ENCODE measurements at regions not wholly inside any gene's neighbourhood (a gene's known extent, or its start where the extent isn't known, plus 50 kb on each side); places are given as distances from the start of the nearest gene placed in this dataset.

DNA sequence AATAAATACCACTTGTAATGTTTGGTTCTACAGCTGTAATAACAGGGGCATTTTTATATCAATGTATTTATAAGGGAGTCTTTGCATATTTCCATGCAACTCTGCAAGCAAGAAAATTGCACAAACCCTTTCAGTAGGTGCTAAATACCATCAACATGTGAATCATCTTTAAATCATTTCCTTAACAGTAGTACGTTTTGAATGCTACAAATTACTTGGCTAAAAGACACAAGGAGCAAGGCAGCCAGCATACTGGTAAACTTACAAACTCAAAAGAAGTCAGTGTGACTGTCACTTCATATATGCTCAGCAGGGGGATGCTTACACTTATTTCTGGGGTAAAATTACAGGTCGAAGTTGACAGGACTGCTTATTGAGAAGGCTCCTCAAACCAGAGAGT is 402.4 kb downstream of the EFNB2 start:
- TF ChIP-seq TCF12 (IDR thresholded peaks at IDR 0.05; ENCODE audit: low read depth), result no peak
- TF ChIP-seq RAD21 (IDR thresholded peaks at IDR 0.05; ENCODE audit: low read depth), result no peak
- no peak for TF ChIP-seq NFIC (IDR thresholded peaks at IDR 0.05)
- TF ChIP-seq FOXM1 (IDR thresholded peaks at IDR 0.05; ENCODE audit: borderline replicate concordance, low read depth), result no peak
- TF ChIP-seq ZBTB7A (IDR thresholded peaks at IDR 0.05; ENCODE audit: low read depth), result no peak
- TF ChIP-seq EGR1 (IDR thresholded peaks at IDR 0.05), result no peak
- TF ChIP-seq, protein P1, sequence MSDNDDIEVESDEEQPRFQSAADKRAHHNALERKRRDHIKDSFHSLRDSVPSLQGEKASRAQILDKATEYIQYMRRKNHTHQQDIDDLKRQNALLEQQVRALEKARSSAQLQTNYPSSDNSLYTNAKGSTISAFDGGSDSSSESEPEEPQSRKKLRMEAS (IDR thresholded peaks at IDR 0.05), result no peak
- TF ChIP-seq TEAD4 (IDR thresholded peaks at IDR 0.05), result no peak
- TF ChIP-seq, protein P2, sequence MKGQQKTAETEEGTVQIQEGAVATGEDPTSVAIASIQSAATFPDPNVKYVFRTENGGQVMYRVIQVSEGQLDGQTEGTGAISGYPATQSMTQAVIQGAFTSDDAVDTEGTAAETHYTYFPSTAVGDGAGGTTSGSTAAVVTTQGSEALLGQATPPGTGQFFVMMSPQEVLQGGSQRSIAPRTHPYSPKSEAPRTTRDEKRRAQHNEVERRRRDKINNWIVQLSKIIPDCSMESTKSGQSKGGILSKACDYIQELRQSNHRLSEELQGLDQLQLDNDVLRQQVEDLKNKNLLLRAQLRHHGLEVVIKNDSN (IDR thresholded peaks at IDR 0.05), result no peak

DNA sequence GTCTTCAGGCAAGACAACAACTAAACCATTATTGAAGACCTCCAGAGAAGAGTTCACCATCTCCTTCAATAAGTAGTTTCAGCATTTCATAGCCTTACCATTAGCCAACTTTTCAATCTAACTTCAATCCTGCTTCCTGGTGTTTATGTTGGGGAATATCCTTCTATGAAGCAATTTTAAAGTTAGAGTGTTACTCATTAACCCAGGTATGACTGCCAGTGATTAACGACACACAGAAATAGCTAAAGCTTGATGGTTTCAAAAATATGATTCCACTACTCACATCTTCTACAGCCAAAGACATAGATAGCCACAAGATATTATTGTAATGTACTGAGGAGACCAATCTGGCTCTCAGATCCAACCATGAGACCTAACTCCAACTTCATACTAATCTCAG is 403.2 kb downstream of the EFNB2 start:
- TF ChIP-seq, protein P1 (IDR thresholded peaks at IDR 0.05), result no peak
- TF ChIP-seq NFIC (IDR thresholded peaks at IDR 0.05), result no peak
- TF ChIP-seq EP300 (IDR thresholded peaks at IDR 0.05; ENCODE audit: borderline replicate concordance), result no peak
- no peak for TF ChIP-seq RAD21 (IDR thresholded peaks at IDR 0.05; ENCODE audit: low read depth)
- no peak for TF ChIP-seq ZBTB7A (IDR thresholded peaks at IDR 0.05; ENCODE audit: low read depth)
- no peak for TF ChIP-seq TAF1 (IDR thresholded peaks at IDR 0.05; ENCODE audit: low read depth)

DNA sequence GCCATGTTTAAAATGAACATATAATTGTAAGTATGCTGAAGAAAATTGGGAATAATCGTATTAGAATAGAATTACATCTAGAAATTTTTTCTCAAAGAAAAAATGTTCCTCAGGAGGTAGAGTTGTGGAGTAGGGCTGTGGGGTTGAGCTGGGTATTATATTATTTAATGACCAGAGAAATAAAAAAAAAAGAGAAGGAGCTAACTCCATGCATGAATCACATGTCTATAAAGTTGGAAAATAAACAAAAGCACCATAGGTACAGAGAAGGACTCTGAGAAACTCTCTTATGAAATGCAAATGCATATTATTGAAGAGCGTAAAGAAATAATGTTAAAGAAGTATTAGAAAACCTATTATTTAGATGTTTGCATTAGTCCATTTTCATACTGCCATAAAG is 405.5 kb downstream of the EFNB2 start:
- TF ChIP-seq YY1 (IDR thresholded peaks at IDR 0.05; ENCODE audit: low read depth), result no peak
- TF ChIP-seq NFIC (IDR thresholded peaks at IDR 0.05), result no peak
- TF ChIP-seq TEAD4 (IDR thresholded peaks at IDR 0.05), result no peak
- TF ChIP-seq ZBTB7A (IDR thresholded peaks at IDR 0.05; ENCODE audit: low read depth), result no peak
- no peak for TF ChIP-seq TAF1 (IDR thresholded peaks at IDR 0.05; ENCODE audit: low read depth)
- TF ChIP-seq CEBPB (IDR thresholded peaks at IDR 0.05), result no peak
- no peak for TF ChIP-seq TCF12 (IDR thresholded peaks at IDR 0.05; ENCODE audit: low read depth)
- TF ChIP-seq FOXM1 (IDR thresholded peaks at IDR 0.05; ENCODE audit: borderline replicate concordance, low read depth), result no peak
- TF ChIP-seq, protein P1 (IDR thresholded peaks at IDR 0.05), result no peak
- TF ChIP-seq EP300 (IDR thresholded peaks at IDR 0.05; ENCODE audit: borderline replicate concordance), result no peak
- TF ChIP-seq EGR1 (IDR thresholded peaks at IDR 0.05), result no peak
- TF ChIP-seq, protein P2 (IDR thresholded peaks at IDR 0.05), result no peak
- no peak for TF ChIP-seq CREB1 (IDR thresholded peaks at IDR 0.05; ENCODE audit: low read depth)
- TF ChIP-seq, protein P3, sequence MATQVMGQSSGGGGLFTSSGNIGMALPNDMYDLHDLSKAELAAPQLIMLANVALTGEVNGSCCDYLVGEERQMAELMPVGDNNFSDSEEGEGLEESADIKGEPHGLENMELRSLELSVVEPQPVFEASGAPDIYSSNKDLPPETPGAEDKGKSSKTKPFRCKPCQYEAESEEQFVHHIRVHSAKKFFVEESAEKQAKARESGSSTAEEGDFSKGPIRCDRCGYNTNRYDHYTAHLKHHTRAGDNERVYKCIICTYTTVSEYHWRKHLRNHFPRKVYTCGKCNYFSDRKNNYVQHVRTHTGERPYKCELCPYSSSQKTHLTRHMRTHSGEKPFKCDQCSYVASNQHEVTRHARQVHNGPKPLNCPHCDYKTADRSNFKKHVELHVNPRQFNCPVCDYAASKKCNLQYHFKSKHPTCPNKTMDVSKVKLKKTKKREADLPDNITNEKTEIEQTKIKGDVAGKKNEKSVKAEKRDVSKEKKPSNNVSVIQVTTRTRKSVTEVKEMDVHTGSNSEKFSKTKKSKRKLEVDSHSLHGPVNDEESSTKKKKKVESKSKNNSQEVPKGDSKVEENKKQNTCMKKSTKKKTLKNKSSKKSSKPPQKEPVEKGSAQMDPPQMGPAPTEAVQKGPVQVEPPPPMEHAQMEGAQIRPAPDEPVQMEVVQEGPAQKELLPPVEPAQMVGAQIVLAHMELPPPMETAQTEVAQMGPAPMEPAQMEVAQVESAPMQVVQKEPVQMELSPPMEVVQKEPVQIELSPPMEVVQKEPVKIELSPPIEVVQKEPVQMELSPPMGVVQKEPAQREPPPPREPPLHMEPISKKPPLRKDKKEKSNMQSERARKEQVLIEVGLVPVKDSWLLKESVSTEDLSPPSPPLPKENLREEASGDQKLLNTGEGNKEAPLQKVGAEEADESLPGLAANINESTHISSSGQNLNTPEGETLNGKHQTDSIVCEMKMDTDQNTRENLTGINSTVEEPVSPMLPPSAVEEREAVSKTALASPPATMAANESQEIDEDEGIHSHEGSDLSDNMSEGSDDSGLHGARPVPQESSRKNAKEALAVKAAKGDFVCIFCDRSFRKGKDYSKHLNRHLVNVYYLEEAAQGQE (IDR thresholded peaks at IDR 0.05; ENCODE audit: low read depth), result no peak
- TF ChIP-seq RAD21 (IDR thresholded peaks at IDR 0.05; ENCODE audit: low read depth), result no peak

DNA sequence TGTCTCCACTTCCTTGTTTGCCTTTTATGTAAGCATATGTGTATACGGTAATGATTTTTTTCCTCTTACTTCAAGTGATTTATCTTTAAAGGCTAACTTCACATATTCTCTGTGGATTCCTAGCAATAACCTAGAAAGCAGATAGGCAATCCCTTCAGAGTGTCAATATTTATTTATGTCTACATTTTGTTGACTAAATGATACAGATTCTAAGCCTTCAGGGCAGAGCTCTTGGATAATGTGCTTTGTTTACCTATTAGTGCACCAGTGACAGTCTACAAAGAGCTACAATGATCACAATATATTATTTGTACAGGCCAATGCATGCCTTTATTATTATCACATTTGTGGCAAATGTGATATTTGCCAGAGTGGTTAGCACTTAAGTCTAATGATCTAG is 406.2 kb downstream of the EFNB2 start:
- TF ChIP-seq TAF1 (IDR thresholded peaks at IDR 0.05; ENCODE audit: low read depth) (no peak), EP300 (IDR thresholded peaks at IDR 0.05; ENCODE audit: borderline replicate concordance) (no peak), NFIC (IDR thresholded peaks at IDR 0.05) (no peak), FOXM1 (IDR thresholded peaks at IDR 0.05; ENCODE audit: borderline replicate concordance, low read depth) (no peak), YY1 (IDR thresholded peaks at IDR 0.05; ENCODE audit: low read depth) (no peak), CEBPB (IDR thresholded peaks at IDR 0.05) (no peak)
- TF ChIP-seq, protein P2 (IDR thresholded peaks at IDR 0.05), result no peak
- TF ChIP-seq, protein P1 (IDR thresholded peaks at IDR 0.05), result no peak

DNA sequence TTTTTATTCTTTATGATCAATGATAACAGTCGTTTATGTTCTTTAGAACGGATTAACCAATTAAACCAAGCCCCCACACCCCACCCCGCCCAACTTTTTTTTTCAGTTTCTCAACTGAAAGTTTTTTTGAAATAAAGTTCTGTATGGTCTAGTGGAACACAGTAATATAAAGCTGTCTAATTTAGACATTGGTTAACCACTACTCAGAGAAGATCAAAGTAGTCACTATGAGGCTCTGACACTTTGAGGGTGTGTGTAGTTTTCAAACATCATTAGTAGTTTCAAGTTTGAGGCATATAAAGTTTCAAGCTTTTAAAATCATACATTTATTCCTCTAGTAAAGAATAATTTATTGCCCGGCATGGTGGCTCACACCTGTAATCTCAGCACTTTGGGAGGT is 413.2 kb downstream of the EFNB2 start:
- TF ChIP-seq YY1 (IDR thresholded peaks at IDR 0.05; ENCODE audit: low read depth), result no peak
- no peak for TF ChIP-seq NFIC (IDR thresholded peaks at IDR 0.05)
- no peak for TF ChIP-seq ZBTB7A (IDR thresholded peaks at IDR 0.05; ENCODE audit: low read depth)
- TF ChIP-seq, protein P2 (IDR thresholded peaks at IDR 0.05), result no peak
- TF ChIP-seq EGR1 (IDR thresholded peaks at IDR 0.05), result no peak
- TF ChIP-seq FOXM1 (IDR thresholded peaks at IDR 0.05; ENCODE audit: borderline replicate concordance, low read depth), result no peak
- no peak for TF ChIP-seq TAF1 (IDR thresholded peaks at IDR 0.05; ENCODE audit: low read depth)
- no peak for TF ChIP-seq TCF12 (IDR thresholded peaks at IDR 0.05; ENCODE audit: low read depth)
- no peak for TF ChIP-seq CREB1 (IDR thresholded peaks at IDR 0.05; ENCODE audit: low read depth)
- no peak for TF ChIP-seq CEBPB (IDR thresholded peaks at IDR 0.05)
- TF ChIP-seq, protein P3 (IDR thresholded peaks at IDR 0.05; ENCODE audit: low read depth), result no peak
- TF ChIP-seq RAD21 (IDR thresholded peaks at IDR 0.05; ENCODE audit: low read depth), result no peak
- TF ChIP-seq EP300 (IDR thresholded peaks at IDR 0.05; ENCODE audit: borderline replicate concordance), result no peak
- TF ChIP-seq, protein P1 (IDR thresholded peaks at IDR 0.05), result no peak
- no peak for TF ChIP-seq TEAD4 (IDR thresholded peaks at IDR 0.05)
